H9 (cell line): ENCODE measurements at regions not wholly inside any gene's neighbourhood (a gene's known extent, or its start where the extent isn't known, plus 50 kb on each side); places are given as distances from the start of the nearest gene placed in this dataset.
"Not testable (repeated sequence)": the region's sequence is repeated elsewhere in the genome, so short reads cannot be mapped to it uniquely, and the experiment has no call there.

Experiments used
- DNase-seq: peaks from one replicate; pipeline ENCODE4 v3.0.0-alpha.2; 2017
- H2AFZ ChIP-seq: one replicate; pipeline ENCODE4 v1.6.1; 2013; ENCODE audit warnings: mild to moderate bottlenecking, low read length, control low read depth, moderate library complexity
- H2AK5ac ChIP-seq: 2 replicates; pipeline ENCODE4 v1.6.1; 2013; ENCODE audit warnings: low read length, control low read depth, mixed read lengths; ENCODE audit not compliant: insufficient read length
- H2BK120ac ChIP-seq: one replicate; pipeline ENCODE4 v1.6.1; 2013; ENCODE audit warnings: low read depth, mild to moderate bottlenecking, low read length, control low read depth, inconsistent platforms; ENCODE audit not compliant: poor library complexity, severe bottlenecking
- H2BK12ac ChIP-seq: 2 replicates; pipeline ENCODE4 v1.6.1; 2013; ENCODE audit warnings: low read length, control low read depth, mixed read lengths, low read depth; ENCODE audit not compliant: insufficient read length
- H2BK15ac ChIP-seq: 2 replicates; pipeline ENCODE4 v1.6.1; 2013; ENCODE audit warnings: low read depth, low read length, control low read depth
- H2BK20ac ChIP-seq: one replicate; pipeline ENCODE4 v1.6.1; 2013; ENCODE audit warnings: low read depth, mild to moderate bottlenecking, low read length, control low read depth, inconsistent platforms; ENCODE audit not compliant: poor library complexity, severe bottlenecking
- H2BK5ac ChIP-seq: 2 replicates; pipeline ENCODE4 v1.6.1; 2013; ENCODE audit warnings: low read length, control low read depth, mixed read lengths; ENCODE audit not compliant: insufficient read length
- H3K14ac ChIP-seq: 2 replicates; pipeline ENCODE4 v1.6.1; 2013; ENCODE audit warnings: low read length, control low read depth; ENCODE audit not compliant: insufficient read depth
- H3K18ac ChIP-seq: 2 replicates; pipeline ENCODE4 v1.6.1; 2013; ENCODE audit warnings: low read depth, mild to moderate bottlenecking, mixed read lengths, low read length, control low read depth; ENCODE audit not compliant: insufficient read length
- H3K23ac ChIP-seq: 2 replicates; pipeline ENCODE4 v1.6.1; 2013; ENCODE audit warnings: low read length, control low read depth, mixed read lengths, low read depth; ENCODE audit not compliant: insufficient read length
- H3K23me2 ChIP-seq: 2 replicates; pipeline ENCODE4 v1.6.1; 2013; ENCODE audit warnings: low read depth, mild to moderate bottlenecking, mixed read lengths, low read length, control low read depth; ENCODE audit not compliant: insufficient read length, poor library complexity, severe bottlenecking
- H3K27ac ChIP-seq: 2 replicates; pipeline ENCODE4 v1.5.1; 2013; ENCODE audit warnings: low read length, control low read depth, mixed read lengths, low read depth; ENCODE audit not compliant: insufficient read length
- H3K27me3 ChIP-seq: 2 replicates; pipeline ENCODE4 v1.6.1; 2013; ENCODE audit warnings: low read length, control low read depth, inconsistent platforms; ENCODE audit not compliant: insufficient read depth
- H3K4ac ChIP-seq: 2 replicates; pipeline ENCODE4 v1.6.1; 2013; ENCODE audit warnings: low read depth, mild to moderate bottlenecking, control low read depth, inconsistent platforms, low read length, moderate library complexity
- H3K4me1 ChIP-seq: 2 replicates; pipeline ENCODE4 v1.6.1; 2013; ENCODE audit warnings: low read length, control low read depth, inconsistent platforms; ENCODE audit not compliant: insufficient read depth
- H3K4me2 ChIP-seq: 2 replicates; pipeline ENCODE4 v1.6.1; 2013; ENCODE audit warnings: low read length, control low read depth, mixed read lengths; ENCODE audit not compliant: insufficient read length, insufficient read depth
- H3K56ac ChIP-seq: 2 replicates; pipeline ENCODE4 v1.6.1; 2013; ENCODE audit warnings: low read depth, mild to moderate bottlenecking, mixed read lengths, low read length, control low read depth; ENCODE audit not compliant: insufficient read length
- H3K79me1 ChIP-seq: 2 replicates; pipeline ENCODE4 v1.6.1; 2013; ENCODE audit warnings: low read depth, mild to moderate bottlenecking, moderate library complexity, low read length, control low read depth, inconsistent platforms; ENCODE audit not compliant: insufficient read depth, poor library complexity, severe bottlenecking
- H3K79me2 ChIP-seq: 2 replicates; pipeline ENCODE4 v1.6.1; 2013; ENCODE audit warnings: low read length, control low read depth, inconsistent platforms; ENCODE audit not compliant: insufficient read depth
- H3K9ac ChIP-seq: 2 replicates; pipeline ENCODE4 v1.6.1; 2013; ENCODE audit warnings: low read length, control low read depth, mixed read lengths; ENCODE audit not compliant: insufficient read length; ENCODE audit errors: extremely low read depth
- H3K9me3 ChIP-seq: one replicate; pipeline ENCODE4 v1.6.1; 2013; ENCODE audit warnings: low read depth, low read length, inconsistent platforms; ENCODE audit not compliant: control insufficient read depth
- H3T11ph ChIP-seq: one replicate; pipeline ENCODE4 v1.6.1; 2013; ENCODE audit warnings: mild to moderate bottlenecking, low read length, control low read depth, inconsistent platforms
- H4K20me1 ChIP-seq: one replicate; pipeline ENCODE4 v1.6.1; 2013; ENCODE audit not compliant: control insufficient read depth, insufficient read length, insufficient read depth
- H4K5ac ChIP-seq: 2 replicates; pipeline ENCODE4 v1.6.1; 2013; ENCODE audit warnings: low read depth, mild to moderate bottlenecking, mixed read lengths, low read length, control low read depth; ENCODE audit not compliant: insufficient read length
- H4K8ac ChIP-seq: replicated peaks from 2 replicates; pipeline ENCODE4 v1.6.1; 2013; ENCODE audit warnings: low read length, control low read depth, mixed read lengths, low read depth; ENCODE audit not compliant: insufficient read length
- H4K91ac ChIP-seq: 2 replicates; pipeline ENCODE4 v1.6.1; 2013; ENCODE audit warnings: low read depth, mild to moderate bottlenecking, moderate library complexity, mixed read lengths, low read length, control low read depth; ENCODE audit not compliant: insufficient read length
- H3K27ac Mint-ChIP-seq, 3 experiments: 2 replicates in 2 of 3; 3 replicates in 1 of 3; pipeline ENCODE4 v1.8.0; 2020 to 2021; ENCODE audit warnings: mixed read lengths in 3 of 3, mild to moderate bottlenecking in 1 of 3, moderate library complexity in 1 of 3
- H3K27me3 Mint-ChIP-seq: 2 replicates; pipeline ENCODE4 v1.8.0; 2021; ENCODE audit warnings: low read depth, mild to moderate bottlenecking, moderate library complexity, mixed read lengths
- H3K36me3 Mint-ChIP-seq, 3 experiments: 2 replicates in 2 of 3; 3 replicates in 1 of 3; pipeline ENCODE4 v1.8.0; 2020 to 2021; ENCODE audit warnings: low read depth in 3 of 3, mixed read lengths in 3 of 3; ENCODE audit not compliant: insufficient read depth in 1 of 3
- H3K4me1 Mint-ChIP-seq, 2 experiments: 2 replicates each; pipeline ENCODE4 v1.8.0; 2020; ENCODE audit warnings: mixed read lengths in 2 of 2
- H3K4me3 Mint-ChIP-seq, 2 experiments: 2 replicates in 1 of 2; 3 replicates in 1 of 2; pipeline ENCODE4 v1.8.0; 2020 to 2021; ENCODE audit warnings: mild to moderate bottlenecking in 2 of 2, mixed read lengths in 2 of 2, moderate library complexity in 1 of 2
- H3K9me3 Mint-ChIP-seq, 2 experiments: 2 replicates in 1 of 2; 3 replicates in 1 of 2; pipeline ENCODE4 v1.8.0; 2020; ENCODE audit warnings: mild to moderate bottlenecking in 2 of 2, mixed read lengths in 2 of 2, moderate library complexity in 1 of 2
- WGBS: extraction: QIAGEN DNeasy Blood & Tissue Kit; methylation state at CpG from one replicate; pipeline ENCODE4 v1.1.7; 2013; ENCODE audit warnings: missing lambda C conversion rate, low lambda C conversion rate, mixed read lengths; ENCODE audit not compliant: insufficient read length; ENCODE audit errors: extremely low coverage; 5-methylcytosine and 5-hydroxymethylcytosine counted together
- TF ChIP-seq, protein P1 (sequence below): fragments of 200-600 bp; sonication (generic); conservative IDR thresholded peaks from 3 replicates; pipeline ENCODE4 v1.8.0; 2021; ENCODE audit warnings: antibody characterized with exemption, mild to moderate bottlenecking

DNA sequence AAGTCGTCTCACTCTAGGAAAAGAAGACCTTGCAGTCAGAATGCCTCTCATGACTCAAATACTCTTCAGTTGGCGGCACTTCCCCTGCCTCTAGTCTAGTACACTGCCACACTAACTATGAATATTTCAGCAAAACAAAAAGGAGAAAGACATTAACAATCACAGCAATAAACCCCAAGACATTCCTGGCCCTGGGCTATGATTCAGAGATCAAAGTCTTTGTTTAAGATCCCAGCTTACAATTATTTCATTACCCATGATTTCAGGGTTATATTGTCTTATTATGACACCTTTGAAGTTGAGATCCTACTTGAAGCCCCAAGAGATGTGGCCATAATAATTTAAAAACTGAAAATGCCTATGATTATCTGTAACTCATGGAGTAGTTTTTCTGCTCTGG is 597.5 kb downstream of the REEP3 start:
- H3K27me3 ChIP-seq = no peaks in the 10 kb centered on the region
- no peak overlapping the region for H3K4me2 ChIP-seq
- Mint-ChIP-seq H3K4me3 (no peak overlapping the region), H3K27ac (no peak overlapping the region), H3K36me3 (peaks cover 0 to 7% (median 3%) of the 10 kb centered on the region in 3 experiments; a peak in 2 of 7 replicates), H3K4me1 (peaks cover 27 to 29% of the 10 kb centered on the region in 2 experiments), H3K27me3 (no peaks in the 10 kb centered on the region), H3K9me3 (peaks cover 5 to 7% of the 10 kb centered on the region in 2 experiments; a peak in 3 of 5 replicates)
- H3K79me2 ChIP-seq = no peaks in the 10 kb centered on the region
- H4K8ac ChIP-seq = no peak overlapping the region
- no peak overlapping the region for H2BK15ac ChIP-seq
- H3K23me2 ChIP-seq = no peaks in the 10 kb centered on the region
- no peak overlapping the region for H2AFZ ChIP-seq
- H4K20me1 ChIP-seq = no peaks in the 10 kb centered on the region
- H3K56ac ChIP-seq = no peak overlapping the region
- H2BK120ac ChIP-seq = no peak overlapping the region
- no peak overlapping the region for H3K14ac ChIP-seq
- H3K4me1 ChIP-seq = peaks cover 14% of the 10 kb centered on the region; the same call in 1 of the 2 replicates
- H3K18ac ChIP-seq = no peak overlapping the region
- no peak for DNase-seq
- no peak overlapping the region for H2BK5ac ChIP-seq
- no peaks in the 10 kb centered on the region for H3K79me1 ChIP-seq
- no peak overlapping the region for H2AK5ac ChIP-seq
- no peak overlapping the region for H4K91ac ChIP-seq
- no CpG with 5 or more reads among the region's 2 CpGs for WGBS
- H3K23ac ChIP-seq = no peak overlapping the region
- H3K9me3 ChIP-seq = no peaks in the 10 kb centered on the region
- H4K5ac ChIP-seq = no peak overlapping the region
- H2BK20ac ChIP-seq = no peak overlapping the region
- H3T11ph ChIP-seq = no peak overlapping the region
- no peak overlapping the region for H3K9ac ChIP-seq
- H3K4ac ChIP-seq = no peak overlapping the region
- no peak overlapping the region for H2BK12ac ChIP-seq
- TF ChIP-seq, protein P1, sequence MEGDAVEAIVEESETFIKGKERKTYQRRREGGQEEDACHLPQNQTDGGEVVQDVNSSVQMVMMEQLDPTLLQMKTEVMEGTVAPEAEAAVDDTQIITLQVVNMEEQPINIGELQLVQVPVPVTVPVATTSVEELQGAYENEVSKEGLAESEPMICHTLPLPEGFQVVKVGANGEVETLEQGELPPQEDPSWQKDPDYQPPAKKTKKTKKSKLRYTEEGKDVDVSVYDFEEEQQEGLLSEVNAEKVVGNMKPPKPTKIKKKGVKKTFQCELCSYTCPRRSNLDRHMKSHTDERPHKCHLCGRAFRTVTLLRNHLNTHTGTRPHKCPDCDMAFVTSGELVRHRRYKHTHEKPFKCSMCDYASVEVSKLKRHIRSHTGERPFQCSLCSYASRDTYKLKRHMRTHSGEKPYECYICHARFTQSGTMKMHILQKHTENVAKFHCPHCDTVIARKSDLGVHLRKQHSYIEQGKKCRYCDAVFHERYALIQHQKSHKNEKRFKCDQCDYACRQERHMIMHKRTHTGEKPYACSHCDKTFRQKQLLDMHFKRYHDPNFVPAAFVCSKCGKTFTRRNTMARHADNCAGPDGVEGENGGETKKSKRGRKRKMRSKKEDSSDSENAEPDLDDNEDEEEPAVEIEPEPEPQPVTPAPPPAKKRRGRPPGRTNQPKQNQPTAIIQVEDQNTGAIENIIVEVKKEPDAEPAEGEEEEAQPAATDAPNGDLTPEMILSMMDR = no peak
- H3K27ac ChIP-seq = no peak overlapping the region

DNA sequence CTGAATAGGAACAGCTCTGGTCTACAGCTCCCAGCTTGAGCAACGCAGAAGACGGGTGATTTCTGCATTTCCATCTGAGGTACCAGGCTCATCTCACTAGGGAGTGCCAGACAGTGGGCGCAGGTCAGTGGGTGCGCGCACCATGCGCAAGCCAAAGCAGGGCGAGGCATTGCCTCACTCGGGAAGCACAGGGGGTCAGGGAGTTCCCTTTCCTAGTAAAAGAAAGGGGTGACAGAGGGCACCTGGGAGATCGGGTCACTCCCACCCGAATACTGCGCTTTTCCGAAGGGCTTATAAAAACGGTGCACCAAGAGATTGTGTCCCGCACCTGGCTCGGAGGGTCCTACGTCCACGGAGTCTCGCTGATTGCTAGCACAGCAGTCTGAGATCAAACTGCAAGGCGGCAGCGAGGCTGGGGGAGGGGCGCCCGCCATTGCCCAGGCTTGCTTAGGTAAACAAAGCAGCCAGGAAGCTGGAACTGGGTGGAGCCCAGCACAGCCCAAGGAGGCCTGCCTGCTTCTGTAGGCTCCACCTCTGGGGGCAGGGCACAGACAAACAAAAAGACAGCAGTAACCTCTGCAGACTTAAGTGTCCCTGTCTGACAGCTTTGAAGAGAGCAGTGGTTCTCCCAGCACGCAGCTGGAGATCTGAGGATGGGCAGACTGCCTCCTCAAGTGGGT is 599.2 kb downstream of the REEP3 start:
- H3K18ac ChIP-seq, H3K27me3 ChIP-seq, DNase-seq, H2AK5ac ChIP-seq, H3K23me2 ChIP-seq, H3K14ac ChIP-seq, H3K9me3 Mint-ChIP-seq, H3K56ac ChIP-seq, H3K27me3 Mint-ChIP-seq, H2BK20ac ChIP-seq, H2BK12ac ChIP-seq, H4K5ac ChIP-seq, H3K79me2 ChIP-seq, H3K4ac ChIP-seq, H3K4me2 ChIP-seq, H4K8ac ChIP-seq, H2BK120ac ChIP-seq, H4K20me1 ChIP-seq, H3K9me3 ChIP-seq, H3K23ac ChIP-seq, H3K27ac ChIP-seq, H3K79me1 ChIP-seq, H2BK5ac ChIP-seq, H3K36me3 Mint-ChIP-seq, H3K9ac ChIP-seq, H3K4me3 Mint-ChIP-seq, H2BK15ac ChIP-seq, H4K91ac ChIP-seq, H2AFZ ChIP-seq, H3T11ph ChIP-seq: not testable (repeated sequence)
- peaks cover 24% of the 10 kb centered on the region in 2 experiments for H3K4me1 Mint-ChIP-seq
- WGBS = no CpG with 5 or more reads among the region's 23 CpGs
- H3K27ac Mint-ChIP-seq = peak overlapping the region; percentile 82 to 97 (median 90); a peak in 5 of 7 replicates
- H3K4me1 ChIP-seq = peaks cover 11% of the 10 kb centered on the region; the same call in 1 of the 2 replicates
